HCT116 (cell line): ENCODE measurements at regions not wholly inside any gene's neighbourhood (a gene's known extent, or its start where the extent isn't known, plus 50 kb on each side); places are given as distances from the start of the nearest gene placed in this dataset.

Experiments used
- ATAC-seq: fragments of 200-7000 bp; cut with Tn5 transposase; 2 replicates; pipeline ENCODE4 v1.9.1; 2020; ENCODE audit warnings: mild to moderate bottlenecking, moderate library complexity
- BruUV-seq: library from RNA; stranded (reverse); fragments of 400-500 nt; replicated peaks from 2 replicates; lab custom pipeline; 2021; lab: Mats Ljungman, UMichigan
- CTCF ChIA-PET: fragments of 300-600 bp; sonication (Branson Sonifier 250); formaldehyde crosslinking; loops from one replicate; lab custom pipeline; 2021; ENCODE audit warnings: antibody characterized with exemption; lab: Charles Lee
- POLR2A ChIA-PET: fragments of 300-600, 350-600 bp; sonication (Branson Sonifier 250); formaldehyde crosslinking; loops from one replicate; lab custom pipeline; 2021; ENCODE audit warnings: antibody characterized with exemption; lab: Charles Lee
- RAD21 ChIA-PET, 2 experiments: fragments of 300-600 bp; sonication (Branson Sonifier 250); formaldehyde crosslinking; loops; one replicate each; lab custom pipeline; 2023; ENCODE audit warnings: low total read pairs in 2 of 2; ENCODE audit not compliant: uncharacterized antibody in 2 of 2, unreplicated experiment in 2 of 2, low non-redundant PET in 1 of 2; lab: Charles Lee
- DNase-seq: peaks from one replicate; pipeline ENCODE4 v3.0.0-alpha.2; 2010; ENCODE audit warnings: low read depth, low spot score
- H2AFZ ChIP-seq: fragments of 200-600 bp; shearing (Covaris generic), sonication (generic); 2 replicates; pipeline ENCODE4 v1.6.1; 2017; ENCODE audit warnings: low read depth, mixed run types, mixed read lengths, antibody characterized with exemption, low read length; ENCODE audit not compliant: poor library complexity, severe bottlenecking
- H3K27ac ChIP-seq: 2 replicates; pipeline ENCODE4 v1.5.1; 2012; ENCODE audit warnings: low read depth, low read length
- H3K27me3 ChIP-seq: fragments of 200-600 bp; sonication (generic); 2 replicates; pipeline ENCODE4 v1.6.1; 2016; ENCODE audit warnings: mixed run types, low read length, mixed read lengths; ENCODE audit not compliant: insufficient read depth
- H3K36me3 ChIP-seq, 2 experiments: fragments of 200-500 bp in 1 of 2; fragments of 200-600 bp in 1 of 2; sonication (Bioruptor generic) in 1 of 2; sonication (generic) in 1 of 2; 2 replicates each; pipeline versions ENCODE4 v1.5.1 to v1.6.1; 2014 to 2016; ENCODE audit warnings: low read length in 2 of 2, inconsistent platforms in 1 of 2, mixed read lengths in 1 of 2, mixed run types in 1 of 2; ENCODE audit not compliant: insufficient read depth in 2 of 2, control insufficient read depth in 1 of 2
- H3K4me1 ChIP-seq, 2 experiments: fragments of 200-600 bp in 1 of 2; sonication (generic) in 1 of 2; 2 replicates each; pipeline versions ENCODE4 v1.5.1 to v1.6.1; 2012 to 2017; ENCODE audit warnings: low read length in 2 of 2, inconsistent platforms in 1 of 2, mild to moderate bottlenecking in 1 of 2, mixed read lengths in 1 of 2, mixed run types in 1 of 2, moderate library complexity in 1 of 2; ENCODE audit not compliant: insufficient read depth in 2 of 2, control insufficient read depth in 1 of 2
- H3K4me2 ChIP-seq: fragments of 200-600 bp; sonication (generic); 2 replicates; pipeline ENCODE4 v1.6.1; 2017; ENCODE audit warnings: mixed run types, low read length, mixed read lengths
- H3K4me3 ChIP-seq, 2 experiments: fragments of 200-600 bp in 1 of 2; sonication (generic) in 1 of 2; replicated peaks in 1 of 2; 2 replicates each; pipeline ENCODE4 v1.5.1; 2011 to 2016; ENCODE audit warnings: low read length in 2 of 2, control low read depth in 1 of 2, low read depth in 1 of 2, mild to moderate bottlenecking in 1 of 2, mixed read lengths in 1 of 2, mixed run types in 1 of 2
- H3K79me2 ChIP-seq: fragments of 200-600 bp; sonication (generic); 2 replicates; pipeline ENCODE4 v1.6.1; 2017; ENCODE audit warnings: mild to moderate bottlenecking, mixed run types, low read length, moderate library complexity, mixed read lengths; ENCODE audit not compliant: insufficient read depth
- H3K9ac ChIP-seq: fragments of 200-600 bp; sonication (generic); 2 replicates; pipeline ENCODE4 v1.6.1; 2016; ENCODE audit warnings: low read length, mixed read lengths
- H3K9me2 ChIP-seq: fragments of 200-600 bp; sonication (generic), shearing (Covaris generic); 2 replicates; pipeline ENCODE4 v1.6.1; 2017; ENCODE audit warnings: mixed run types, mild to moderate bottlenecking, moderate library complexity; ENCODE audit not compliant: insufficient read depth
- H3K9me3 ChIP-seq, 2 experiments: fragments of 200-500 bp in 1 of 2; fragments of 200-600 bp in 1 of 2; sonication (Bioruptor generic) in 1 of 2; sonication (generic) in 1 of 2; 2 replicates each; pipeline ENCODE4 v1.6.1; 2014 to 2017; ENCODE audit warnings: low read length in 2 of 2, mixed read lengths in 2 of 2, inconsistent platforms in 1 of 2, low read depth in 1 of 2, mild to moderate bottlenecking in 1 of 2, mixed run types in 1 of 2, moderate library complexity in 1 of 2; ENCODE audit not compliant: control insufficient read depth in 1 of 2, insufficient read depth in 1 of 2
- H4K20me1 ChIP-seq: fragments of 200-600 bp; sonication (generic), shearing (Covaris generic); 2 replicates; pipeline ENCODE4 v1.6.1; 2017; ENCODE audit warnings: mixed run types, mild to moderate bottlenecking, moderate library complexity; ENCODE audit not compliant: insufficient read depth
- CBX3 ChIP-seq: IDR thresholded peaks from 2 replicates; pipeline ENCODE4 v1.6.1; 2012; ENCODE audit warnings: low read depth
- CEBPB ChIP-seq: IDR thresholded peaks from 2 replicates; pipeline ENCODE4 v1.6.1; 2012; ENCODE audit warnings: low read depth
- EGR1 ChIP-seq: IDR thresholded peaks from 2 replicates; pipeline ENCODE4 v1.6.1; 2012; ENCODE audit warnings: low read depth
- ELF1 ChIP-seq: IDR thresholded peaks from 2 replicates; pipeline ENCODE4 v1.6.1; 2012; ENCODE audit warnings: low read depth, borderline replicate concordance
- EZH2 ChIP-seq: fragments of 200-600 bp; sonication (generic); IDR thresholded peaks from 2 replicates; pipeline ENCODE4 v1.6.1; 2017; ENCODE audit warnings: antibody characterized with exemption, mixed run types
- EZH2phosphoT487 ChIP-seq: fragments of 200-600 bp; IDR thresholded peaks from 2 replicates; pipeline ENCODE4 v1.6.1; 2018; ENCODE audit warnings: antibody characterized with exemption, borderline replicate concordance
- FOSL1 ChIP-seq: IDR thresholded peaks from 2 replicates; pipeline ENCODE4 v1.6.1; 2012; ENCODE audit warnings: low read depth
- JUND ChIP-seq: IDR thresholded peaks from 2 replicates; pipeline ENCODE4 v1.6.1; 2012
- RAD21 ChIP-seq: IDR thresholded peaks from 2 replicates; pipeline ENCODE4 v1.6.1; 2012; ENCODE audit warnings: low read depth, mild to moderate bottlenecking
- REST ChIP-seq: IDR thresholded peaks from 2 replicates; pipeline ENCODE4 v1.6.1; 2012; ENCODE audit warnings: low read depth
- SIN3A ChIP-seq: IDR thresholded peaks from 2 replicates; pipeline ENCODE4 v1.6.1; 2012; ENCODE audit warnings: low read depth
- SP1 ChIP-seq: IDR thresholded peaks from 2 replicates; pipeline ENCODE4 v1.6.1; 2012; ENCODE audit warnings: low read depth
- YY1 ChIP-seq: IDR thresholded peaks from 2 replicates; pipeline ENCODE4 v1.6.1; 2011; ENCODE audit warnings: low read length, low read depth, moderate library complexity, mild to moderate bottlenecking; ENCODE audit not compliant: insufficient replicate concordance; ENCODE audit errors: extremely low read depth
- ZBTB33 ChIP-seq: IDR thresholded peaks from 2 replicates; pipeline ENCODE4 v1.6.1; 2011; ENCODE audit warnings: mild to moderate bottlenecking, low read length, moderate library complexity; ENCODE audit not compliant: insufficient replicate concordance; ENCODE audit errors: extremely low read depth
- ZFX ChIP-seq: fragments of 450-650 bp; IDR thresholded peaks from 2 replicates; pipeline ENCODE4 v1.6.1; 2017
- ZNF274 ChIP-seq: fragments of 200-500 bp; sonication (Bioruptor generic); IDR thresholded peaks from 2 replicates; pipeline ENCODE4 v1.6.1; 2014; ENCODE audit warnings: mild to moderate bottlenecking, low read depth, low read length, inconsistent platforms
- intact Hi-C: fragments of 100-400 bp; cut with micrococcal nuclease; formaldehyde crosslinking; loops from 2 replicates; pipeline ENCODE4 v1.10.0; 2022

GRCh38 chr6:28657381-28657768 is 131.7 kb downstream of the GPX5 start:
- Histone ChIP-seq H2AFZ (no peak overlapping the region), H3K4me2 (no peak overlapping the region), H3K4me1 (peaks cover 0 to 10% of the 10 kb centered on the region in 2 experiments; a peak in 1 of 4 replicates), H3K9me3 (no peaks in the 10 kb centered on the region), H3K36me3 (no peaks in the 10 kb centered on the region), H3K4me3 (no peak overlapping the region), H3K27ac (no peak overlapping the region), H3K79me2 (no peaks in the 10 kb centered on the region)
- no TSS peak for BruUV-seq
- CTCF ChIA-PET, result no interaction called here
- RAD21 ChIA-PET, result no interaction called here
- intact Hi-C loops, result no loop called here
- ATAC-seq, result no peak
- TF ChIP-seq EZH2phosphoT487, result no peak
- no peak for TF ChIP-seq EZH2
- no peak for TF ChIP-seq ELF1
- no peak for TF ChIP-seq FOSL1
- TF ChIP-seq ZNF274, result no peak
- no peak for TF ChIP-seq ZBTB33
- TF ChIP-seq CBX3, result no peak
- no peak for TF ChIP-seq RAD21
- TF ChIP-seq SP1, result no peak
- no peak for TF ChIP-seq ZFX
- no peak for TF ChIP-seq JUND
- TF ChIP-seq YY1, result no peak
- no peak for TF ChIP-seq REST
- no peak for TF ChIP-seq EGR1
- no peak for TF ChIP-seq SIN3A
- TF ChIP-seq CEBPB, result no peak
- TF ChIP-seq, all 23 proteins: peak for 0
- Histone ChIP-seq H3K27me3 (no peaks in the 10 kb centered on the region), H4K20me1 (no peaks in the 10 kb centered on the region), H3K9ac (no peak overlapping the region), H3K9me2 (no peaks in the 10 kb centered on the region)
- no peak for DNase-seq
- POLR2A ChIA-PET, result no interaction called here
